Neuronal stem cell (in vitro differentiated cells): ENCODE measurements at regions not wholly inside any gene's neighbourhood (a gene's known extent, or its start where the extent isn't known, plus 50 kb on each side); places are given as distances from the start of the nearest gene placed in this dataset.
"Not testable (repeated sequence)": the region's sequence is repeated elsewhere in the genome, so short reads cannot be mapped to it uniquely, and the experiment has no call there.

Experiments used
- DNase-seq: peaks from one replicate; pipeline ENCODE4 v3.0.0-alpha.2; 2013; ENCODE audit warnings: low spot score
- H2AFZ ChIP-seq: one replicate; pipeline ENCODE4 v1.6.1; 2013; ENCODE audit warnings: mild to moderate bottlenecking, low read length, inconsistent platforms
- H2AK5ac ChIP-seq: 2 replicates; pipeline ENCODE4 v1.6.1; 2013; ENCODE audit warnings: low read depth, mild to moderate bottlenecking, inconsistent platforms, low read length, moderate library complexity, mixed read lengths
- H2BK120ac ChIP-seq: 2 replicates; pipeline ENCODE4 v1.6.1; 2013; ENCODE audit warnings: low read depth, mild to moderate bottlenecking, inconsistent platforms, low read length, moderate library complexity, mixed read lengths
- H2BK12ac ChIP-seq: one replicate; pipeline ENCODE4 v1.6.1; 2013; ENCODE audit warnings: low read length, inconsistent platforms
- H2BK15ac ChIP-seq: 2 replicates; pipeline ENCODE4 v1.6.1; 2013; ENCODE audit warnings: mild to moderate bottlenecking, low read length, inconsistent platforms, mixed read lengths
- H2BK5ac ChIP-seq: one replicate; pipeline ENCODE4 v1.6.1; 2013; ENCODE audit warnings: inconsistent platforms, mild to moderate bottlenecking, low read length, moderate library complexity
- H3K14ac ChIP-seq: one replicate; pipeline ENCODE4 v1.6.1; 2013; ENCODE audit warnings: low read length, inconsistent platforms
- H3K18ac ChIP-seq: 2 replicates; pipeline ENCODE4 v1.6.1; 2013; ENCODE audit warnings: low read length, inconsistent platforms
- H3K23ac ChIP-seq: 2 replicates; pipeline ENCODE4 v1.6.1; 2013; ENCODE audit warnings: low read depth, mild to moderate bottlenecking, mixed read lengths, low read length, inconsistent platforms; ENCODE audit not compliant: poor library complexity
- H3K27ac ChIP-seq: replicated peaks from 3 replicates; pipeline ENCODE4 v1.5.1; 2013; ENCODE audit warnings: low read length, inconsistent platforms
- H3K27me3 ChIP-seq, 3 experiments: 2 replicates each; pipeline ENCODE4 v1.6.1; 2013; ENCODE audit warnings: low read length in 3 of 3, mild to moderate bottlenecking in 2 of 3, inconsistent platforms in 1 of 3, low read depth in 1 of 3, mixed read lengths in 1 of 3, moderate library complexity in 1 of 3; ENCODE audit not compliant: control insufficient read depth in 3 of 3, insufficient read depth in 3 of 3
- H3K36me3 ChIP-seq, 2 donors: replicated peaks in 1 of 2; 2 replicates each; pipeline ENCODE4 v1.6.1; 2013; ENCODE audit warnings: low read length in 2 of 2; ENCODE audit not compliant: control insufficient read depth in 2 of 2, insufficient read depth in 2 of 2
- H3K4ac ChIP-seq: 2 replicates; pipeline ENCODE4 v1.6.1; 2013; ENCODE audit warnings: inconsistent platforms, mild to moderate bottlenecking, low read length, moderate library complexity
- H3K4me1 ChIP-seq, 2 donors: 1 replicate in 1 of 2; 2 replicates in 1 of 2; pipeline ENCODE4 v1.6.1; 2013; ENCODE audit warnings: low read length in 2 of 2, low read depth in 1 of 2; ENCODE audit not compliant: control insufficient read depth in 2 of 2, insufficient read depth in 1 of 2
- H3K4me2 ChIP-seq: one replicate; pipeline ENCODE4 v1.6.1; 2013; ENCODE audit warnings: mild to moderate bottlenecking, low read length, inconsistent platforms; ENCODE audit not compliant: insufficient read depth, poor library complexity, severe bottlenecking
- H3K4me3 ChIP-seq, 2 donors: 2 replicates each; pipeline ENCODE4 v1.5.1; 2013; ENCODE audit warnings: low read length in 2 of 2, mild to moderate bottlenecking in 2 of 2, inconsistent platforms in 1 of 2, moderate library complexity in 1 of 2
- H3K79me1 ChIP-seq: one replicate; pipeline ENCODE4 v1.6.1; 2013; ENCODE audit warnings: low read depth, mild to moderate bottlenecking, inconsistent platforms, low read length, moderate library complexity
- H3K9ac ChIP-seq: one replicate; pipeline ENCODE4 v1.6.1; 2013; ENCODE audit warnings: mild to moderate bottlenecking, low read depth, low read length, inconsistent platforms; ENCODE audit not compliant: poor library complexity
- H3K9me3 ChIP-seq, 2 donors: replicated peaks in 1 of 2; 2 replicates each; pipeline versions ENCODE3 to v1.6.1; 2013; ENCODE audit warnings: low read length in 2 of 2, mild to moderate bottlenecking in 2 of 2, inconsistent platforms in 1 of 2, low read depth in 1 of 2, mixed read lengths in 1 of 2, moderate library complexity in 1 of 2; ENCODE audit not compliant: control insufficient read depth in 2 of 2, insufficient read depth in 1 of 2
- H4K8ac ChIP-seq: one replicate; pipeline ENCODE4 v1.6.1; 2013; ENCODE audit warnings: low read depth, mild to moderate bottlenecking, inconsistent platforms, low read length, moderate library complexity
- H4K91ac ChIP-seq: one replicate; pipeline ENCODE4 v1.6.1; 2013; ENCODE audit warnings: low read length, low read depth, mild to moderate bottlenecking, inconsistent platforms; ENCODE audit not compliant: poor library complexity
- WGBS, 2 donors: extraction: QIAGEN DNeasy Blood & Tissue Kit; methylation state at CpG; one replicate each; pipeline ENCODE4 v1.1.7; 2013; ENCODE audit warnings: missing lambda C conversion rate in 2 of 2, mixed read lengths in 1 of 2; ENCODE audit not compliant: insufficient read length in 2 of 2, insufficient replicate concordance in 1 of 2; ENCODE audit errors: extremely low coverage in 2 of 2; 5-methylcytosine and 5-hydroxymethylcytosine counted together

GRCh38 chr13:99729745-99730144 is 228.5 kb downstream of the TM9SF2 start:
- peak overlapping the region; percentile 78 for H3K18ac ChIP-seq
- no peak overlapping the region for H4K8ac ChIP-seq
- no peak for DNase-seq
- H3K14ac ChIP-seq = peak overlapping the region; percentile 25
- H2BK120ac ChIP-seq = no peak overlapping the region
- no peak overlapping the region for H2AFZ ChIP-seq
- H3K9ac ChIP-seq = no peak overlapping the region
- H3K23ac ChIP-seq = peak overlapping the region; percentile 86
- peak overlapping the region; percentile 82 for H4K91ac ChIP-seq
- peak overlapping the region; percentile 98 for H2BK15ac ChIP-seq
- H3K4me2 ChIP-seq = no peak overlapping the region
- H3K4me3 ChIP-seq = no peak overlapping the region
- H3K27ac ChIP-seq = no peak overlapping the region
- H3K4ac ChIP-seq = peak overlapping the region; percentile 84
- H3K79me1 ChIP-seq = peaks cover 3% of the 10 kb centered on the region
- no peaks in the 10 kb centered on the region for H3K9me3 ChIP-seq
- H2BK5ac ChIP-seq = peak overlapping the region; percentile 83
- H2BK12ac ChIP-seq = peak overlapping the region; percentile 100
- peaks cover 34 to 38% of the 10 kb centered on the region in 2 donors for H3K4me1 ChIP-seq
- WGBS, 2 donors = no CpG with 5 or more reads among the region's 16 CpGs
- H3K27me3 ChIP-seq = no peaks in the 10 kb centered on the region
- H3K36me3 ChIP-seq = no peaks in the 10 kb centered on the region
- H2AK5ac ChIP-seq = peak overlapping the region; percentile 86

- H2BK15ac ChIP-seq, H3K27me3 ChIP-seq, H2AFZ ChIP-seq, H3K4me2 ChIP-seq, H4K8ac ChIP-seq, H2BK5ac ChIP-seq, H3K9ac ChIP-seq, H3K4ac ChIP-seq, H3K9me3 ChIP-seq, H3K18ac ChIP-seq, H3K4me3 ChIP-seq, DNase-seq, H2AK5ac ChIP-seq, H3K79me1 ChIP-seq, H3K23ac ChIP-seq, H4K91ac ChIP-seq, H2BK120ac ChIP-seq, H3K36me3 ChIP-seq, H3K14ac ChIP-seq, H2BK12ac ChIP-seq: not testable (repeated sequence)
- Histone ChIP-seq H3K27ac (peak overlapping the region; percentile 81), H3K4me1 (peaks cover 41 to 45% of the 10 kb centered on the region in 2 donors)
- no CpG with 5 or more reads among the region's 6 CpGs for WGBS, 2 donors
These were observed 226.4 kb downstream of the TM9SF2 start for GRCh38 chr13:99727651-99728050.

DNA sequence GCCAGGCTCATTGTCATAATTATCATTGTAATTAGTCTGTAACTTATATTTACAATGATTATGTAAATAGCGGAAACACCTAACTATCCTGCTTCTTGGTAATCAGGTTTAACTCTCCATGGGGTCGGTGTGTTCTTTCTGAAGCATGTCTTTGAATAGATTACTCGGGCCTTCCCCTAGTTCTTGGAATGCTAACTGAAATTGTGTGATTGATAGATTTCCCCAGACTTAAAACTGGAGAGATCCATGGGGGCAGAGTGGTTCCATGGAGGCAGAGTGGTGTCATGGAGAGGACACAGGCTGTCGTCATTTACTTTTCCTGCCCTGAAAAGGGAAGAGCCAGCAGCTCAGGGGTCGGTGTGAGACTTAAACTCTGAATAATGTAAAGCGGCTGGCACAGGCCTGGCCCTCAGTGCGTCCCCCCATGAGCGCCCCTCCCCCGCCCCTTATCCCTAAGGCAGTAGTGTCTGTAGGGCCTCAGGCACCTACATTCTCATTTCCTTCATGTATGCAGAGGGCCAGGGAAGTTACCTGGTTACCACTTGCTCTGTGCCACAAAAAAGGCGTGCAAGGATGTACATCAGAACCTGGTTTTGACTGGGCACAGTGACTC is 225.1 kb downstream of the TM9SF2 start:
- Histone ChIP-seq H3K9me3 (no peaks in the 10 kb centered on the region), H4K91ac (no peak overlapping the region), H3K23ac (no peak overlapping the region), H3K4me2 (no peak overlapping the region), H3K9ac (no peak overlapping the region), H2BK5ac (no peak overlapping the region), H3K36me3 (no peaks in the 10 kb centered on the region), H2BK15ac (no peak overlapping the region), H3K14ac (no peak overlapping the region), H3K4me1 (peaks cover 40 to 53% of the 10 kb centered on the region in 2 donors), H3K27ac (peak overlapping the region; percentile 81), H2BK12ac (peak overlapping the region; percentile 8), H3K79me1 (peaks cover 3% of the 10 kb centered on the region), H3K4ac (no peak overlapping the region), H3K4me3 (peak overlapping the region in 1 of 2 donors; percentile 19), H3K18ac (peak overlapping the region; percentile 78), H3K27me3 (no peaks in the 10 kb centered on the region), H2AK5ac (no peak overlapping the region), H2AFZ (no peak overlapping the region), H2BK120ac (no peak overlapping the region), H4K8ac (no peak overlapping the region)
- DNase-seq = no peak
- WGBS, 2 donors = no CpG with 5 or more reads among the region's 10 CpGs

DNA sequence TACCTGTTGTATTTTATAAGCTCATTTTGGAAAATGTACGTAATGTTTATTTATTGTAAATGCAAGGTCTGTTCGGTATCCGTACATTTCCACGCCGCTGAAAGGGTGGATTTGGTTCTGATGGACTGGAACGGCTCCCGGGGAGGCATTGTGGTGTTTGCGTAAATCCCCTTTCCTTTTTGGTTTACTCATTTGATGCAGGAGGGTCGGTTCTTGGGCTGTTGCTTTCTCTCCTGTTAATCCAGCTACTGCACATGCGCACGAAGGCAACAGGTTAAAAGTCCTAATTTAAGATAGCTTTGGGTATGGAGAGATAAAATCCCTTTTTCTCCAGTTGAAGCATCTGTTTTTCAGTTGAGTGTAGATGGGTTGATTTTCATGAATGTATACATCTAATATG is 224.4 kb downstream of the TM9SF2 start:
- Histone ChIP-seq H4K91ac (no peak overlapping the region), H3K4ac (no peak overlapping the region)
- no CpG with 5 or more reads among the region's 11 CpGs for WGBS, 2 donors

More for the DNA sequence above, 224.4 kb downstream of the TM9SF2 start:
- Histone ChIP-seq H3K9me3 (no peaks in the 10 kb centered on the region), H2BK120ac (no peak overlapping the region), H3K23ac (no peak overlapping the region), H4K8ac (no peak overlapping the region), H2BK12ac (no peak overlapping the region), H3K14ac (no peak overlapping the region), H3K27ac (peak overlapping the region; percentile 74), H2BK15ac (no peak overlapping the region), H3K27me3 (no peaks in the 10 kb centered on the region), H3K4me2 (no peak overlapping the region), H3K4me1 (peaks cover 40 to 59% of the 10 kb centered on the region in 2 donors), H3K79me1 (peaks cover 3% of the 10 kb centered on the region), H2AFZ (no peak overlapping the region), H3K9ac (no peak overlapping the region), H2AK5ac (no peak overlapping the region), H3K18ac (no peak overlapping the region), H3K36me3 (no peaks in the 10 kb centered on the region), H2BK5ac (no peak overlapping the region), H3K4me3 (peak overlapping the region in 1 of 2 donors; percentile 38)
- DNase-seq = no peak
